ENCODE measurements at regions not wholly inside any gene's neighbourhood (a gene's known extent, or its start where the extent isn't known, plus 50 kb on each side); places are given as distances from the start of the nearest gene placed in this dataset. TPM values are rescaled to one million over a fixed set of nuclear protein-coding genes. Genes with fewer than 3 reads are reported as not detected.

GRCh38 chr9:74444369-74444768 lies 52.8 kb upstream of the RORB start:
- POLR2A ChIA-PET = no interaction called here

More at GRCh38 chr9:74444369-74444768, 52.8 kb upstream of the RORB start:
- CTCF ChIA-PET = no interaction called here
- no peak overlapping the region for H3K9ac ChIP-seq (replicated peaks; ENCODE audit: extremely low read depth, insufficient read depth, low read length)
- no peak overlapping the region for H3K27ac ChIP-seq (ENCODE audit: insufficient read depth, low read depth, low read length)
- BruUV-seq (replicated peaks) = no TSS peak
- H3K9me3 ChIP-seq (replicated peaks; ENCODE audit: control insufficient read depth, insufficient read depth, low read length) = no peaks in the 10 kb centered on the region
- H3K9me1 ChIP-seq (replicated peaks; ENCODE audit: control insufficient read depth, extremely low read depth, insufficient read depth, low read length) = no peaks in the 10 kb centered on the region
- dilution Hi-C loops (cut with MboI; ENCODE audit: extremely low pct_ligation_motif_present, low sequenced_read_pairs) (no loop called here), intact Hi-C loops (cut with micrococcal nuclease) (no loop called here)
- H3K4me1 ChIP-seq (ENCODE audit: control insufficient read depth, extremely low read depth, insufficient read depth, low read length) = no peaks in the 10 kb centered on the region
- no peaks in the 10 kb centered on the region for H3K36me3 ChIP-seq (ENCODE audit: control insufficient read depth in 2 of 2, extremely low read depth in 1 of 2, insufficient read depth in 2 of 2, low read length in 2 of 2)
- no peak overlapping the region for H3K4me2 ChIP-seq (ENCODE audit: insufficient read depth, low read length)
- FAIRE-seq (no peak), DNase-seq (ENCODE audit: low read depth, low spot score) (no peak)
- no peaks in the 10 kb centered on the region for H4K20me1 ChIP-seq (replicated peaks; ENCODE audit: control insufficient read depth, extremely low read depth, insufficient read depth, low read length)
- no peak overlapping the region for H3K4me3 ChIP-seq (replicated peaks in 1 of 3; ENCODE audit: insufficient read depth in 1 of 3, low read depth in 1 of 3, low read length in 3 of 3)
- TF ChIP-seq POLR2AphosphoS5 (IDR thresholded peaks at IDR 0.05; ENCODE audit: insufficient read depth, low read depth, low read length) (no peak), MAX (IDR thresholded peaks at IDR 0.05; ENCODE audit: insufficient read depth, insufficient read length) (no peak), FOS (IDR thresholded peaks at IDR 0.05; ENCODE audit: borderline replicate concordance, insufficient read depth, low read length) (no peak), EZH2 (IDR thresholded peaks at IDR 0.05; ENCODE audit: borderline replicate concordance, low read depth, low read length, severe bottlenecking) (no peak), MYC (IDR thresholded peaks at IDR 0.05; ENCODE audit: low read depth, low read length) (no peak), JUN (IDR thresholded peaks at IDR 0.05; ENCODE audit: borderline replicate concordance, insufficient read depth, insufficient read length, low read depth) (no peak), GATA2 (IDR thresholded peaks at IDR 0.05; ENCODE audit: insufficient read depth, insufficient read length, low read depth, low read length) (no peak), POLR2A (IDR thresholded peaks at IDR 0.05; ENCODE audit: low read depth, low read length) (no peak)
- TF ChIP-seq, protein P1, sequence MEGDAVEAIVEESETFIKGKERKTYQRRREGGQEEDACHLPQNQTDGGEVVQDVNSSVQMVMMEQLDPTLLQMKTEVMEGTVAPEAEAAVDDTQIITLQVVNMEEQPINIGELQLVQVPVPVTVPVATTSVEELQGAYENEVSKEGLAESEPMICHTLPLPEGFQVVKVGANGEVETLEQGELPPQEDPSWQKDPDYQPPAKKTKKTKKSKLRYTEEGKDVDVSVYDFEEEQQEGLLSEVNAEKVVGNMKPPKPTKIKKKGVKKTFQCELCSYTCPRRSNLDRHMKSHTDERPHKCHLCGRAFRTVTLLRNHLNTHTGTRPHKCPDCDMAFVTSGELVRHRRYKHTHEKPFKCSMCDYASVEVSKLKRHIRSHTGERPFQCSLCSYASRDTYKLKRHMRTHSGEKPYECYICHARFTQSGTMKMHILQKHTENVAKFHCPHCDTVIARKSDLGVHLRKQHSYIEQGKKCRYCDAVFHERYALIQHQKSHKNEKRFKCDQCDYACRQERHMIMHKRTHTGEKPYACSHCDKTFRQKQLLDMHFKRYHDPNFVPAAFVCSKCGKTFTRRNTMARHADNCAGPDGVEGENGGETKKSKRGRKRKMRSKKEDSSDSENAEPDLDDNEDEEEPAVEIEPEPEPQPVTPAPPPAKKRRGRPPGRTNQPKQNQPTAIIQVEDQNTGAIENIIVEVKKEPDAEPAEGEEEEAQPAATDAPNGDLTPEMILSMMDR (IDR thresholded peaks at IDR 0.05; ENCODE audit: extremely low read depth in 1 of 2, insufficient read depth in 1 of 2, low read depth in 1 of 2, low read length in 2 of 2) = no peak
- H3K79me2 ChIP-seq (ENCODE audit: control insufficient read depth, insufficient read depth, low read length) = no peaks in the 10 kb centered on the region
- no peak overlapping the region for H2AFZ ChIP-seq (ENCODE audit: low read depth, low read length)
- no peaks in the 10 kb centered on the region for H3K27me3 ChIP-seq (ENCODE audit: control insufficient read depth in 2 of 2, insufficient read depth in 2 of 2, low read length in 2 of 2)

Small RNA genes in the stretch of these regions (small RNA-seq; reads per million reads assigned to genes)
- gene RNA5SP286 (ENCODE audit: insufficient read depth, insufficient read length, low read depth, low replicate concordance) = not detected

Data from endothelial cell of umbilical vein (primary cell).